ENCODE measurements at regions not wholly inside any gene's neighbourhood (a gene's known extent, or its start where the extent isn't known, plus 50 kb on each side); places are given as distances from the start of the nearest gene placed in this dataset.
A peak's percentile ranks its signal among the peaks of the same experiment; 100 is the strongest.

DNA sequence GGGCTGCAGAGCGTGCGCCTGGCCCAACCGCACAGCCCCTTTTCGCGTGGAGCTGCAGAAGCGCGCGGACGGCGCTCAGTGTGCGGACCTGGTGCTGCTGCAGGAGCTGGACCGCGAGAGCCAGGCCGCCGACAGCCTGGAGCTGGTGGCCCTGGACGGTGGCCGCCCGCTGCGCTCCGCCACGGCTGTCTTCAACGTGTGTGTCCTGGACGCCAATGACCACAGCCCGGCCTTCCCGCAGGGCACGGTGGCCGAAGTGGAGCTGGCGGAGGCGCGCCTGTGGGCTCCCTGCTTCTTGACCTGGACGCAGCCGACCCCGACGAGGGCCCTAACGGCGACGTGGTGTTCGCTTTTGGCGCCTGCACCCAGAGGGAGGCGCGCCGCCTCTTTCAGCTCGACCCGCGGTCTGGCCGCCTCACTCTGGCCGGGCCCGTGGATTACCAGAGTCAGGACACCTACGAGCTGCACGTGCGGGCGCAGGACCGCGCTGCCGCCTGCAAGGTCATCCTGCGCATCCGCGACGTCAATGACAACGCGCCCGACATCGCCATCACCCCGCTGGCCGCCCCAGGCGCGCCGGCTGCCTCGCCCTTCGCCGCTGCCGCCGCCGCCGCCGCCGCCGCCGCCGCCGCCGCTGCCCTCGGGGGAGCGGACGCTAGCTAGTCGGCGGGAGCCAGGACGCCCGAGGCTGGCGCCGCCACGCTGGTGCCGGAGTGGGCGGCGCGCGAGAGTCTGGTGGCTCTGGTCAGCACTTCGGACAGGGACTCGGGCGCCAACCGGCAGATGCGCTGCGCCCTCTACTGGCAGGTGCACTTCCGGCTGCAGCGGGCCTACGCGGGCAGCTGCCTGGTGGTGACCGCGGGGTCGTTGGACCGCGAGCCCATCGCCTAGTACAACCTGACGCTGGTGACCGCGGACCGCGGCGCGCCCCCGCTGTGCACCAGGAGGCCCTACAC lies 172.2 kb downstream of the OLFM4 start:
- no peak for DNase-seq (ENCODE audit: low read depth, low spot score)

- DNase-seq (ENCODE audit: low read depth, low spot score): no peak
Measured at GRCh38 chr13:53201454-53202225, 173.0 kb downstream of the OLFM4 start.

DNA sequence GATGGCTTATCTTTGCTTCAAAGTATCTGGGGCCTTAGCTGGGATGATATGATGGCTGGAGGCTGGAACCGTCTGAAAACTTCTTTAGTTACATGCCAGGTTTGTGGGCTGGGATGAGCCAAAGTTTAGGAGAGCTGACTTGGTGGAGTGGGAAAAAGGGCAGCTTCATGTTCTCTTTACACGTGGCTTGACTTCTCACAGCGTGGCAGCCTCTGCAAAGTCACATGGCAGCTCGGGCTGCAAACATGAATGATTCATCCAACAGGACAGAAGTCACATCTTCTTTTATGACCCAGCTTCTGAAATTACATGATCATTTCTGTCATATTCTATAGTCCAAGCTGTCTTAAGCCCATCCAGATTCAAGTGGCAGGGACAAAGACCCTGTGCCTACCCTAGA lies 176.0 kb downstream of the OLFM4 start:
- no peak for DNase-seq (ENCODE audit: low read depth, low spot score)

GRCh38 chr13:53206455-53206854 lies 177.8 kb downstream of the OLFM4 start:
- DNase-seq (ENCODE audit: low read depth, low spot score): no peak

- DNase-seq (ENCODE audit: low read depth, low spot score): no peak
Measured at GRCh38 chr13:53207556-53207955, 178.9 kb downstream of the OLFM4 start.

GRCh38 chr13:53214433-53214832 lies 185.8 kb downstream of the OLFM4 start:
- DNase-seq (ENCODE audit: low read depth, low spot score): no peak

GRCh38 chr13:53215563-53215962 lies 186.9 kb downstream of the OLFM4 start:
- DNase-seq (ENCODE audit: low read depth, low spot score): no peak

- DNase-seq (ENCODE audit: low read depth, low spot score): no peak
Measured at GRCh38 chr13:53216773-53217172, 188.2 kb downstream of the OLFM4 start.

- no peak for DNase-seq (ENCODE audit: low read depth, low spot score)
Measured at GRCh38 chr13:53217194-53217593, 188.6 kb downstream of the OLFM4 start.

DNA sequence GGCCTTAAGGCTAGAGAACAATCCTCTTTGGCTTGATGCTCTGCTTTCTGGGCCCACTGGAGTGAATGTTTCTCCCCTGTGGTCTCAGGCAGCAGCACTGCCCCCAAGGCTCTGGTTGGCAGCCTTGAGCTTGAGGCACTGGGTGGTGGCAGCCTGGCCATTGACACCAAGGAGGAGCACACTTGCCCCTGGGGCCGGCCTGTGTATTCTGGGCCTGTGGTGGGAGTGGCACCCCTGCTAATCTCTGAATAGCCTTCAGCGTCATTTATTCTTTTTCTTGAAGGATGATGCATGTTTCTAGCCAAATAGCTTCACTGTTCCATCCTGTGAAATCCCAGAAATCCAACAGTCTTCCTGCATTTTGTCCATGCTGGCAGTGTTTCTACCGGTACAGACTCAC lies 191.4 kb downstream of the OLFM4 start:
- no peak for DNase-seq (ENCODE audit: low read depth, low spot score)

DNA sequence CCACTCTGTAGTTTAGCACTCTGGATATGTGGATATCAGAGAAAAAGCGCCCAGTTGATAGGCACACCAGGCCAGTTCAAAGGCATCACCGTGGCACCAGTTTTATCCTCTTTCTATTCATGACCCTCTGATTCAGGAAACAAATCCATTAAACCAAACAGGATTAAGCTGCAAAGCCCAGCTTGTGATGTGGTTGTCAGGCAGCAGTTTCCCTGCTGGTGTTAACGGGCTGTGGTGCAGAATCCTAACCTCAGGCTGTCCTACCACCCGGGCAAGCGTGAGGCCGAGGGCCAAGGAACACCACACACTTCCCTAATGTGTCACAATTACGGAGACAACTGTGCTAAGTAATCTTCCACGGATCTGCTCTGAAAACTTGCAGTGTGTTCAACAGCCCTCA lies 209.1 kb downstream of the OLFM4 start:
- DNase-seq (ENCODE audit: low read depth, low spot score): no peak

GRCh38 chr13:53238261-53238660 lies 209.6 kb downstream of the OLFM4 start:
- no peak for DNase-seq (ENCODE audit: low read depth, low spot score)

- no peak for DNase-seq (ENCODE audit: low read depth, low spot score)
Measured at GRCh38 chr13:53240401-53241025, 211.9 kb downstream of the OLFM4 start.

- DNase-seq (ENCODE audit: low read depth, low spot score): no peak
Measured at GRCh38 chr13:53241891-53242348, 213.3 kb downstream of the OLFM4 start.

GRCh38 chr13:53249236-53249635 lies 220.6 kb downstream of the OLFM4 start:
- DNase-seq (ENCODE audit: low read depth, low spot score): no peak

DNA sequence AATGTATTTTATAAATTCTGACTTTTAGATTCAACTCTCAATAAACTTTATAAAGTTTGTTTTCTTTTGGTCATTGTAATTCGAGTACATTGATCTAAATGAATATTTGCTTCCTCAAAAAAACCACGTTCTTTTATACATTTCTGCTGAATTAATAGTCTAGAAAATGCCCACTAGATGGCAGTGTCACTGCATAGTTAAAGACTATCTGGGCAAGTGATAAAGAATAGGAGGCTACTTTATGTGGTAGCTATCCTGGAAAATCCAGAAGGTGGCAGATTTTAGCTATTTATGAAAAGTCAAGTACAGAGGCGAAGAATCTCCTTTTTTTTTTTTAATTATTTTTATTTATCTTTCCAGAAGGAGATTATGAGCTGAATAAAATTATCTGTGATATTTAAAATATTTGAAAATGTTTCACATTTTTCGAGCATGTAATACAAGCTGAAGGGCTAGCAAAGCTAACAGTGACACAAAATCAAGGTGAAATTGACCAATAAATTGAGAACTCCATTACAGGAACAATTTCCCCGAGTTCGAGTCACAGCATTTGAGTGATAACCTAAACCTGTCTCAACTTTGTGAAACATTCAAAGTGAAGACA lies 221.8 kb downstream of the OLFM4 start:
- peak; percentile 20 for DNase-seq (ENCODE audit: low read depth, low spot score)

GRCh38 chr13:53250977-53251376 lies 222.4 kb downstream of the OLFM4 start:
- DNase-seq (ENCODE audit: low read depth, low spot score): no peak

GRCh38 chr13:53254500-53254899 lies 225.9 kb downstream of the OLFM4 start:
- no peak for DNase-seq (ENCODE audit: low read depth, low spot score)

DNA sequence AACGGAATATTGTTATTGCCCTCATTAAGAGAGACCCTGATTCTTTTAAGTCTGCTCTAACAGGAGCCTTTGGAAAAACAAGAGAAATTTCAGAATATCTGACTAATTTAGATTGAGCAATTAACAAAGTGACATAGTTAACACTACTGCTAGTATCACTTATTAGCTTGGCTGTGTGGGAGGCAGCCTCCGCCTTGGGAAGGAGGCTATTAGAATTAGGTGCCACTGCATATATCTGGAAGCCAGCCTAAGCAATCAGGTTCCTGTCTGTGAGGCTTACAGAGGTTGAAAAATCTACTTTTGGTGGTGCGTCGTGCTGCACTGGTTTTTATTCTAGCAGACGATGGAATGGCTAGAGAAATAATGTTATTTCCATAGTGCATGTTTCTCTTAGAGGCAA lies 227.2 kb downstream of the OLFM4 start:
- DNase-seq (ENCODE audit: low read depth, low spot score): no peak

- no peak for DNase-seq (ENCODE audit: low read depth, low spot score)
Measured at GRCh38 chr13:53260594-53260993, 232.0 kb downstream of the OLFM4 start.

- DNase-seq (ENCODE audit: low read depth, low spot score): no peak
Measured at GRCh38 chr13:53264751-53265385, 236.3 kb downstream of the OLFM4 start.
